Upper lobe of left lung (tissue), 4 donors: ENCODE measurements at regions not wholly inside any gene's neighbourhood (a gene's known extent, or its start where the extent isn't known, plus 50 kb on each side); places are given as distances from the start of the nearest gene placed in this dataset.

Experiments used
- EP300 ChIP-seq, 4 donors: sonication (generic); formaldehyde crosslinking; IDR thresholded peaks; one replicate each; pipeline ENCODE4 v1.5.1; 2017; ENCODE audit warnings: antibody characterized with exemption in 4 of 4, control low read depth in 2 of 4
- POLR2A ChIP-seq, 4 donors: fragments of 450-650 bp; IDR thresholded peaks; one replicate each; pipeline ENCODE4 v1.5.1; 2016 to 2017; ENCODE audit warnings: antibody characterized with exemption in 4 of 4, mild to moderate bottlenecking in 2 of 4
- POLR2AphosphoS5 ChIP-seq, 2 donors: sonication (generic); formaldehyde crosslinking; IDR thresholded peaks; one replicate each; pipeline ENCODE4 v1.5.1; 2017; ENCODE audit warnings: antibody characterized with exemption in 2 of 2
- TF ChIP-seq, protein P1 (sequence below), 6 experiments: fragments of 450-650 bp in 4 of 6; fragments of 200-600 bp in 2 of 6; sonication (generic) in 2 of 6; IDR thresholded peaks; one replicate each; pipeline ENCODE4 v1.5.1; 2016 to 2019; ENCODE audit warnings: antibody characterized with exemption in 6 of 6

DNA sequence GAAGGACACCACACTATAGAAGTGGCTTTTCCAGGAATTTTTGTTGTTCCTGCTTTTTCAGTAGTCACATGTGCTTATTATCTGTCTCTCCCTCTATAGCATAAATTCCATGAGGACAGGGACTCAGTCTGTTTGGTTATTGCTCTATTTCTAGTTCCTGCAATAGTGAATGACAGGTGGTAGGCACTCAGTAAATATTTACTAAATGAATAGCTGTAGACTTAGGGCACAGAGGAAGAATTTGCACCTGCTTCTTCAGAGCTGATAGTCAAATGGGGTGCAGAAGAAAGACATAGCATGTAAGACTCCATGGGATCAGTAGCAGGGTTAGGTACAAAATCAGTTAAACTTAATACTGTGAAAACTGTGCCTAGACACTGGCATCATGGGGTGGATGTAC, 580.2 kb downstream of the CCDC171 start:
- TF ChIP-seq POLR2A (IDR thresholded peaks at IDR 0.05): no peak
- TF ChIP-seq, protein P1, sequence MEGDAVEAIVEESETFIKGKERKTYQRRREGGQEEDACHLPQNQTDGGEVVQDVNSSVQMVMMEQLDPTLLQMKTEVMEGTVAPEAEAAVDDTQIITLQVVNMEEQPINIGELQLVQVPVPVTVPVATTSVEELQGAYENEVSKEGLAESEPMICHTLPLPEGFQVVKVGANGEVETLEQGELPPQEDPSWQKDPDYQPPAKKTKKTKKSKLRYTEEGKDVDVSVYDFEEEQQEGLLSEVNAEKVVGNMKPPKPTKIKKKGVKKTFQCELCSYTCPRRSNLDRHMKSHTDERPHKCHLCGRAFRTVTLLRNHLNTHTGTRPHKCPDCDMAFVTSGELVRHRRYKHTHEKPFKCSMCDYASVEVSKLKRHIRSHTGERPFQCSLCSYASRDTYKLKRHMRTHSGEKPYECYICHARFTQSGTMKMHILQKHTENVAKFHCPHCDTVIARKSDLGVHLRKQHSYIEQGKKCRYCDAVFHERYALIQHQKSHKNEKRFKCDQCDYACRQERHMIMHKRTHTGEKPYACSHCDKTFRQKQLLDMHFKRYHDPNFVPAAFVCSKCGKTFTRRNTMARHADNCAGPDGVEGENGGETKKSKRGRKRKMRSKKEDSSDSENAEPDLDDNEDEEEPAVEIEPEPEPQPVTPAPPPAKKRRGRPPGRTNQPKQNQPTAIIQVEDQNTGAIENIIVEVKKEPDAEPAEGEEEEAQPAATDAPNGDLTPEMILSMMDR (IDR thresholded peaks at IDR 0.05): no peak
- no peak for TF ChIP-seq EP300 (IDR thresholded peaks at IDR 0.05)
- no peak for TF ChIP-seq POLR2AphosphoS5 (IDR thresholded peaks at IDR 0.05)
